ENCODE measurements at regions not wholly inside any gene's neighbourhood (a gene's known extent, or its start where the extent isn't known, plus 50 kb on each side); places are given as distances from the start of the nearest gene placed in this dataset.

- H3K4me3 Mint-ChIP-seq, result no peak overlapping the region
- no peaks in the 10 kb centered on the region for H3K36me3 Mint-ChIP-seq
Measured at GRCh38 chr4:111556851-111557250, 588.4 kb upstream of the FAM241A start.

GRCh38 chr4:111562826-111563225 is 582.4 kb upstream of the FAM241A start:
- H3K9me3 Mint-ChIP-seq, result peaks cover 6 to 16% (median 10%) of the 10 kb centered on the region in 7 donors
- H3K9me3 ChIP-seq (replicated peaks in 1 of 2; ENCODE audit: control insufficient read depth in 1 of 2, insufficient read depth in 1 of 2, low read length in 2 of 2), result peaks cover 0 to 7% of the 10 kb centered on the region in 2 donors
- no peak overlapping the region for H3K27ac ChIP-seq (ENCODE audit: low read depth in 1 of 2, low read length in 2 of 2)
- no peak for DNase-seq
- no peaks in the 10 kb centered on the region for H4K20me1 ChIP-seq (ENCODE audit: insufficient read depth, low read length)
- H3K36me3 ChIP-seq (replicated peaks in 1 of 2; ENCODE audit: control insufficient read depth in 1 of 2, insufficient read depth in 2 of 2, low read length in 2 of 2), result no peaks in the 10 kb centered on the region
- intact Hi-C loops (cut with micrococcal nuclease), result no loop called here
- H3K79me2 ChIP-seq (ENCODE audit: insufficient read depth, low read length), result no peaks in the 10 kb centered on the region
- no peak overlapping the region for H3K4me3 Mint-ChIP-seq
- WGBS (ENCODE audit: insufficient coverage), result no CpG with 5 or more reads among the region's 2 CpGs
- no peak for TF ChIP-seq CTCF (IDR thresholded peaks at IDR 0.05)
- no peak overlapping the region for H2AFZ ChIP-seq (ENCODE audit: insufficient read depth, low read depth, low read length, poor library complexity, severe bottlenecking)
- H3K4me1 ChIP-seq (ENCODE audit: control insufficient read depth in 1 of 2, insufficient read depth in 2 of 2, low read length in 2 of 2), result no peaks in the 10 kb centered on the region
- peaks cover 0 to 1% (median 0%) of the 10 kb centered on the region in 3 donors for H3K27me3 Mint-ChIP-seq (ENCODE audit: low read depth in 3 of 3)
- H3K4me1 Mint-ChIP-seq, result no peaks in the 10 kb centered on the region
- no peak overlapping the region for H3K4me2 ChIP-seq (replicated peaks; ENCODE audit: extremely low read depth, low read length, poor library complexity, severe bottlenecking)
- no peak overlapping the region for H3K4me3 ChIP-seq (replicated peaks in 1 of 3; ENCODE audit: low read depth in 2 of 3, low read length in 3 of 3)
- H3K27me3 ChIP-seq (ENCODE audit: control insufficient read depth in 2 of 2, insufficient read depth in 2 of 2, low read length in 2 of 2), result no peaks in the 10 kb centered on the region
- no peak overlapping the region for H3K27ac Mint-ChIP-seq
- no peak overlapping the region for H3K9ac ChIP-seq (ENCODE audit: insufficient read depth, low read length, poor library complexity, severe bottlenecking)
- no peaks in the 10 kb centered on the region for H3K36me3 Mint-ChIP-seq

More at GRCh38 chr4:111556851-111557250, 588.4 kb upstream of the FAM241A start:
- Histone ChIP-seq H3K79me2 (ENCODE audit: insufficient read depth, low read length) (no peaks in the 10 kb centered on the region), H4K20me1 (ENCODE audit: insufficient read depth, low read length) (no peaks in the 10 kb centered on the region), H3K4me2 (replicated peaks; ENCODE audit: extremely low read depth, low read length, poor library complexity, severe bottlenecking) (no peak overlapping the region), H3K27me3 (ENCODE audit: control insufficient read depth in 2 of 2, insufficient read depth in 2 of 2, low read length in 2 of 2) (no peaks in the 10 kb centered on the region), H3K4me3 (replicated peaks in 1 of 3; ENCODE audit: low read depth in 2 of 3, low read length in 3 of 3) (no peak overlapping the region), H3K9me3 (replicated peaks in 1 of 2; ENCODE audit: control insufficient read depth in 1 of 2, insufficient read depth in 1 of 2, low read length in 2 of 2) (no peaks in the 10 kb centered on the region), H3K9ac (ENCODE audit: insufficient read depth, low read length, poor library complexity, severe bottlenecking) (no peak overlapping the region), H2AFZ (ENCODE audit: insufficient read depth, low read depth, low read length, poor library complexity, severe bottlenecking) (no peak overlapping the region), H3K27ac (ENCODE audit: low read depth in 1 of 2, low read length in 2 of 2) (no peak overlapping the region), H3K36me3 (replicated peaks in 1 of 2; ENCODE audit: control insufficient read depth in 1 of 2, insufficient read depth in 2 of 2, low read length in 2 of 2) (no peaks in the 10 kb centered on the region), H3K4me1 (ENCODE audit: control insufficient read depth in 1 of 2, insufficient read depth in 2 of 2, low read length in 2 of 2) (no peaks in the 10 kb centered on the region)
- Mint-ChIP-seq H3K4me1 (no peaks in the 10 kb centered on the region), H3K27me3 (ENCODE audit: low read depth in 3 of 3) (peaks cover 0 to 1% (median 0%) of the 10 kb centered on the region in 3 donors), H3K27ac (no peak overlapping the region), H3K9me3 (peaks cover 0 to 5% (median 2%) of the 10 kb centered on the region in 7 donors)
- intact Hi-C loops (cut with micrococcal nuclease), result no loop called here
- DNase-seq, result no peak
- TF ChIP-seq CTCF (IDR thresholded peaks at IDR 0.05), result no peak
- WGBS (ENCODE audit: insufficient coverage), result no CpG with 5 or more reads among the region's 1 CpG

Measured in CD14-positive monocyte (primary cell).